ENCODE measurements at regions not wholly inside any gene's neighbourhood (a gene's known extent, or its start where the extent isn't known, plus 50 kb on each side); places are given as distances from the start of the nearest gene placed in this dataset.

GRCh38 chr22:22986008-22986407 lies 84.3 kb upstream of the GNAZ start:
- DNase-seq, result no peak
- intact Hi-C loops (cut with DNase I), result no loop called here
- TF ChIP-seq CTCF (IDR thresholded peaks at IDR 0.05) (no peak), POLR2A (IDR thresholded peaks at IDR 0.05) (no peak)
- no peak overlapping the region for H3K27ac ChIP-seq
- no peaks in the 10 kb centered on the region for H3K9me3 ChIP-seq (replicated peaks in 1 of 3)
- no peaks in the 10 kb centered on the region for H3K27me3 ChIP-seq
- no peaks in the 10 kb centered on the region for H3K4me1 ChIP-seq (replicated peaks in 1 of 2)
- no peak overlapping the region for H3K4me3 ChIP-seq
- 85 to 100% (median 89%) methylated on average over 2 of the region's 2 CpGs for WGBS, 4 donors
- no peaks in the 10 kb centered on the region for H3K36me3 ChIP-seq (replicated peaks in 1 of 2)

DNA sequence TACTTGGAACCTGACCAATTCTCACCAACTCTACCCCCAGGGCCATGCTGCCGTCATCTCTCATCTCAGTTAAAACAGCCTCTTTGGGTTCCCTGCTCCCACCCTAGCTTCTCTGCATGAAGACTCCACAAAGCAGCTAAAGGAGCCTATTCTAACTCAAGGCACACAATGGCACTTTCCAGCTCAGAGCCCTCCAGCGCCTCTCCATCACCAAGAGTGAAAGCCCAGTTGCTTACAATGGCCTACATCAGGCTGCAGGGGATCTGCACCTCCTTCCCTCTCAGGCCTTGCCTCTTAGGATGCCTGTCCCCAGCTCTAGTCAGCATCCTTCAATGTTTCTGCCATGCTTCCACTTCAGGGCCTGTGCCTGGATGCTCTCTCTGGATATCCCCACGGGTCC lies 83.7 kb upstream of the GNAZ start:
- Histone ChIP-seq H3K4me3 (no peak overlapping the region), H3K9me3 (replicated peaks in 1 of 3) (no peaks in the 10 kb centered on the region), H3K36me3 (replicated peaks in 1 of 2) (no peaks in the 10 kb centered on the region), H3K27me3 (no peaks in the 10 kb centered on the region), H3K27ac (no peak overlapping the region), H3K4me1 (replicated peaks in 1 of 2) (no peaks in the 10 kb centered on the region)
- TF ChIP-seq POLR2A (IDR thresholded peaks at IDR 0.05) (no peak), CTCF (IDR thresholded peaks at IDR 0.05) (no peak)
- 84 to 86% (median 85%) methylated on average over 3 of the region's 3 CpGs for WGBS, 4 donors
- no peak for DNase-seq
- intact Hi-C loops (cut with DNase I), result no loop called here

GRCh38 chr22:22988150-22988549 lies 82.2 kb upstream of the GNAZ start:
- Histone ChIP-seq H3K4me1 (replicated peaks in 1 of 2) (no peaks in the 10 kb centered on the region), H3K9me3 (replicated peaks in 1 of 3) (no peaks in the 10 kb centered on the region), H3K4me3 (no peak overlapping the region), H3K27ac (no peak overlapping the region), H3K27me3 (no peaks in the 10 kb centered on the region), H3K36me3 (replicated peaks in 1 of 2) (no peaks in the 10 kb centered on the region)
- no peak for TF ChIP-seq POLR2A (IDR thresholded peaks at IDR 0.05)
- no peak for TF ChIP-seq CTCF (IDR thresholded peaks at IDR 0.05)
- intact Hi-C loops (cut with DNase I), result no loop called here
- DNase-seq, result no peak
- 46 to 65% (median 61%) methylated on average over 3 of the region's 3 CpGs for WGBS, 4 donors

DNA sequence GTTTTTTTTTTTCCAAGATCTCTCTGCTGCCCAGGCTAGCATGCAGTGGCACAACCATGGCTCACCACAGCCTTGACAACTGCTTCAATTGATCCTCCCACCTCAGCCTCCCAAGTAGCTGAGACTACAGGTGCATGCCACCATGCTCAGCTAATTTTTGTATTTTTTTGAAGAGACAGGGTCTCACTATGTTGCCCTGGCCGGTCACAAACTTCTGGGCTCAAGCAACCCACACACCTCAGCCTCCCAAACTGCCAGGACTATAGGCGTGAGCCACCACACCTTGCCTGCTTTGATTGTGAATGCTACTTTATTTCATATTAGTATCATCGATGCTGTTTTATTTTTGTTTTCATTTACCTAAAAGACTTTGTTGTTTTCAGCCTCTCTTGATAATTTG lies 81.5 kb upstream of the GNAZ start:
- WGBS, 4 donors, result 70 to 80% (median 75%) methylated on average over 3 of the region's 3 CpGs

More for the DNA sequence above, 81.5 kb upstream of the GNAZ start:
- Histone ChIP-seq H3K27ac (no peak overlapping the region), H3K36me3 (replicated peaks in 1 of 2) (no peaks in the 10 kb centered on the region), H3K9me3 (replicated peaks in 1 of 3) (no peaks in the 10 kb centered on the region), H3K4me1 (replicated peaks in 1 of 2) (no peaks in the 10 kb centered on the region), H3K4me3 (no peak overlapping the region), H3K27me3 (no peaks in the 10 kb centered on the region)
- TF ChIP-seq CTCF (IDR thresholded peaks at IDR 0.05), result no peak
- no peak for TF ChIP-seq POLR2A (IDR thresholded peaks at IDR 0.05)
- intact Hi-C loops (cut with DNase I), result no loop called here
- no peak for DNase-seq

All from adrenal gland (tissue), 9 donors.